ENCODE measurements at regions not wholly inside any gene's neighbourhood (a gene's known extent, or its start where the extent isn't known, plus 50 kb on each side); places are given as distances from the start of the nearest gene placed in this dataset.
"Not testable (repeated sequence)": the region's sequence is repeated elsewhere in the genome, so short reads cannot be mapped to it uniquely, and the experiment has no call there.

DNA sequence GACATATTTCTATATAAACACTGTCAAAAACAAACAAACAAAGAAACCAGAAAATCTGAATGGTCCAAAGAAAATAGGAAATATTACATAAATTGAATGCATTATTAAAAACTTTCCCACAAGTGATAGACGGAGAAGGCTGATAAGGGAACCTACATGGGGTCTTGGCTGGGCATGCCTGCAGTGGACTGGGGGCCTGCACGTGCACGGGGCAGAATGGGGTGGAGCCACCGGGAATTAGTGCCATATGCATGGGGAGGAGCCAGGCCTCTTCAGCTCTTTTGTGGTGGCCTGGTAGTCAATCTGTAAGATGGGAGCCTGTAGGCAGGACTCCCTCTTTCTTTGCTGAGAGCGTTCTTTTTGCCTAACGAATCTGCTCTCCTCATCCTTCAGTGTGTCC is 1031.7 kb upstream of the FBXO33 start:
- no peak for DNase-seq

DNA sequence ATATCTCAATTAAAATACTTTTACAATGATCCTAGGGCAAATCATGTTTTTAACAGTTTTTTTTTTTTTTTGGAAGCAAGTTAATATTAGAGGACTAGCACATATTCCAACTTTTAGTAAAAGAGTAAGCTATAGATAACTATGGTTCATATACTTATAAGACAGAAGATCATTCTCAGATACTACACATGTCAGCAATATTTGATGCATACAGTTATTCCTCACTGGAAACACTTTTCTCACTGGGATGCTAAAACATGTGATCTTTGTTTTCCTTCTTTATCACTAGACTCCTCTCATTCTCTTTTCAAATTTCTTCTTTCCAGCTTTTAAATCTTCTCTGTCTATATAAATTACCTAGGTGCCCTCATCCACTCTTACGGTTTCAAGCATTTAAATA is 1020.4 kb upstream of the FBXO33 start:
- no peak for DNase-seq

DNA sequence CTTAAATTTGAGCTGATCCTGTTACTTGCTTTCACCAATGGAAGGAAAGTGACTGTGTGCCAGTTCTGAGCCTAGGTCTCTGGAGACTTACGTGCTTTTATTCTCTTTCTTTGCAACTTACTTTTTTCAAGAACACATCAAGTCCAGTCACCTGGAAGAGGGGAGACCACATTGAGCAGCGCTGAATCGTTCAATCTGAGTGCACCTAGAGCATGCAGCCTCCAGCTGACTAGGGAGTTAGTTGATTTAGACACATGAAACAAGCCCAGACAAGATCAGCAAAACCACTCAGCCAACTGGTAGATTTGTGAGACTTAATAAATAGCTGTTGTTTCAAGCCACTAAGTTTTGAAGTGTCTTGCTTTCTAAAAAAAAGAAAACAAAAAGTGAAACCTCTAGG is 1014.8 kb upstream of the FBXO33 start:
- DNase-seq = peak; percentile 26

DNA sequence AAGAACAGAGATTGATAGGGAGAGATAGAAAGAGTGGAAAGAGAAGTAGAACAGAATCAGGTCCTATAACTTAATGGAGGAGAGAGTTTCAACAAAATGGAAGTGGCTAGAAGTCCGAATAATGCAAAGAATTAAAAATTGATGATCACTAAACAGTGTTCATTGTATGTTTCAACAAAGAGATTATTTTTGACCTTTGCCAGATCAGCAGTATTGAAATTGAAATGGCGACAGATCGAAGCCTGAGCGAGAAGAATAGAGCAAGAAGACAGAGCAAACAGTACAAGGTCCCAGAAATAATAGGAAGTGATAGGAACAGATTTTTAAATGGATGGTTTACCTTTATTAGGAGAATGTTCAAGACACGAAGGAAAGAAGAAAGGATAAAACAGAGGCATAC is 1012.8 kb upstream of the FBXO33 start:
- no peak for DNase-seq

DNA sequence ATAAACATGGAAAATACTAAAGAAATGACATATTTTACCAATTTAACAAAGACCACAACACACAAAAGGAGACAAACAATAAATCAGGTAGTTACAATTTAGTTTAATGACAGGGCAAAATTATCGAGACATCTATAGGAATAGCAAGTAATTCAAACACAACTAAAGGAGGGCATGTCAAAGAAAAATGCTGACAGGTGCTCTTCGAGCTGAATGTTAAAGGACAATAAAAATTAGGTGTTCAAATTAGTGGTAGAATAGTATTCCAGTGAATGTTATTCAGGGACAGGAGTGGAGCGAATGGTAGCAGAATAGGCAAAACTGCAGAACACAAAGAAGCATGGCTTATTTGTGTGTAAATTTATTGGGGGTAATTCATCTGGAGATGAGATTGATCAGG is 1004.3 kb upstream of the FBXO33 start:
- DNase-seq = no peak

DNA sequence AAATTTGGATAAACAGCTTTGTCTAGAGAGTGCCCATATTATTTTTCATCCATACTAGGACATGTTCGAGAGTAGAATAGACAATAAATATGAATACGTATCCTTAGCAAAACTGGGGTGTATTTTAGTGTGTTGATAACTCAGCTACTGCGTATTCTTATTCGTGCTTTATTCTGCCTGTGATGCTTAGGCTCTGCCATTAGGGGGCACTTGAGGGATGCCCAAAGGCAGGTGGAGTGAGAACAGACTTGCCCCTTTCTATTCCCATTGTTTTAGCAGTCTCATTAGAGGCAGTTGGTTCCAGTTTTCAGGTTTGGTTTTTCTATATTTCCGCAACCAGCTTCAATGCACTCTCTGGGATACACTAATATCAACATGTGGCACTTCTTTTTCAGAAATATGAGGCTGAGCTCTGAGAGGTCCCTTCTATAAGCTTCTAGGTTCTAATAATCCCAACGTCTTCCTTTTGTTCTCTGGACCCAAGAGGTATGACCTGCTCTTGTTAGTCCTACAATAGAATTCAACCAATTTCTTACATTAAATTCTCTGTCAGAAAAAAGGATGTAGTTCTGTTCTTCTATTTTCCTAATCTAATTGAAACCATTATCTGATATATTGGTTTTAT is 985.7 kb upstream of the FBXO33 start:
- DNase-seq = peak; percentile 39

DNA sequence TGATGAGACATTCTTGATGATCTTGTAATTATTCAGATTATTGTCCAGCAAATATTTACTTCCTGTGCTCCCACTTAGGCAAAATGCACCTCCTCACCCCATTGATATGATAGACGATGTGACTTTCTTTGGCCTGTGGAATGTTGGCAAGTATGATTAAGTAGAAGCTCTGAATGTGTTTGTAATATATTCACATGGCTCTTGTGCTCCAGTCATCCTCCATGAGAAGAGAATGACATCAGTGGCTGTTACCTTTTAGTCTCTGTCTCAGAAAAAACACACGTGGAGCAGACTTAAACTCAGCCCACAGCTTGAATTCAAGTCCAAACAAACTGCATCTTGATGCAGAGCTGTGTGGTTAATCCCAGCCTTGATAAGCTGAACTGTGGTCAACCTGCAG is 984.3 kb upstream of the FBXO33 start:
- DNase-seq = no peak

DNA sequence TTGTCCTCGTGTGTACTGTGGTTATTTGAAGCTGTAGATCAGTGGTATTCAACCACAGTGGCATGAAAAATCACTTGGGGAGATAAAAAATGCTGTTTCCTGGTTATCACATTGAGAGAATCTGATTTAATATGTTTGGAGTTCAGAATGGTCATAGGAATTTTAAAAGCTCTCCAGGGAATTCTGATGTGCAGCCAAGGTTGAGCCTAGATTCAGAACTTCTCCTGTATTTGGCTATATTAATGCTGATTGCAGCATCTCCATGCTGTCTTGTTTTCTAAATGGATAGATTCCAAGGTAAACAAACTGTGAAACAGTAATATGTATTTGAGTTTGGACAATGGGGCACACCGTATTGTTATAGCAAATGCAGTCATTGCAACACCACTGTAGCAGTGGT is 982.2 kb upstream of the FBXO33 start:
- peak; percentile 11 for DNase-seq

DNA sequence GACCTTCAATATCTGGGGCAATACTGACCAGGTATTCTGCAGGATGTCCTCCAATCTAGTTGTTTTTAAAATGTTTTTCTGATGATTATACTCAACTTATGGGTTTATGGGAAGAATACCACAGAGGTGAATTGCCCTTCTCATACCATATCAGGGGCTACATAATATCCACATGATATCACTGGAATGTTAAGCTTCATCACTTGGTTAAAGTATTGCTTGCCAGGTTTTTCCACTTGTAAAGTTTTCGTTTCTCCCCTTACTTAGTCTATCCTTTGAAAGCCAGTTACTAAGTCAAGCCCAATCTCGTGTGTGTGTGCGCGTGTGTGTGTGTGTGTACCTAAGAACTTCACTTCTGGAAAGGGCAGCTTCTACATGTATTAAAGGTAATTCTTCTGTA is 980.9 kb upstream of the FBXO33 start:
- DNase-seq = peak; percentile 37

DNA sequence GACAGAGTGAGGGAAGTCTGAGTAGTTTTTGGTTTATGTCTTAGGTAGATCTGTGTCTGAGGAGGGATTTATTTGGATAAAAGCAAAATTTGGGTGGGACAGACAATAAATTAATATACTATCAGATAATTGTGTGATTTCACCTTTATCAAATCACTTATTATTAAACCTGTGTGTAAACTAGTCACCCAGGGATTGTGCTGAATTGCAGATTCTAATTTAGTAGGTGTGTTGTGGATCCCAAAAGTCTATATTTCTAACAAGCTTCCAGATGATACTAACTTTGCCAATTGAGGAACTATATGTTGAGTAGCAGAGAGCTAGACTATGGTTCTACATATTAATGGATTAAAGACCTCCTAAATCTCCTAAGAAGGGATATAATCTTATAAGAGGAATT is 978.5 kb upstream of the FBXO33 start:
- no peak for DNase-seq

DNA sequence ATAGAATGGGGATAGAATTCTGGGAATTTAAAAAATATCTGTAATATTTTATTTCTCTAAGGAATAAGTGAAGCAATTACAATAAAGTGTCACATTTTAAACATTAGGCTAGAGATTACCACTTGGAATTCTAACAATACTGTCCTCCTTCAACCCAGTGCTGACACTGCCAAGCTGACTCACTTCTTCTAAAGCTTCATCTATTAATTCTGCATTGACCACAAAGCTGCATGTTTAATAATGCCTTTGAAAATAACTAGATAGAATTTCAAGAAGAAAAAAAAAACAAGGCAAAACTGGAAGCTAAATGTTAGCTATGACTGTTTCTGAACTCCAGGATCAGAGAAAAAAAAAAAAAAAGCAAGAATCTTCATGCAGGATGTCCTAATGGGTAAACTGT is 970.7 kb upstream of the FBXO33 start:
- peak; percentile 21 for DNase-seq

DNA sequence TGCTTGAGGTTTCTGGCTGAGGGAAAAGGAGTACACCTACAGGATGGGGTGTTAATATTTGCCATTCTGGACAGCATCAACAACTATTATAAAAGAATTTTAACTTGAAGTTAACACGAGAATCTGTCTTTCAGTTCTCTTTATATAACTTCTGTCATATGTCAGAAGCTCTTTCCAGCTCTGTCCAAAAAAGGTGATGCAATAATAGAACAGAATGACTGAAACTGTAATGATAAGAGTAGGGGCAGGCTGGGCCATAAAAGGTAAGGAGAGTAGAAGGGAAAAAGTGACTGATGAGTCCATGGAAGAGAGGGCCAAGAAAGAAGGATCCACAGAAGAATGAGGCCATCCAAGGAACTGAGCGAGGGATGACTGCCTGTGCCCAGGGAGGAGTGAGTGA is 966.7 kb upstream of the FBXO33 start:
- DNase-seq = no peak

DNA sequence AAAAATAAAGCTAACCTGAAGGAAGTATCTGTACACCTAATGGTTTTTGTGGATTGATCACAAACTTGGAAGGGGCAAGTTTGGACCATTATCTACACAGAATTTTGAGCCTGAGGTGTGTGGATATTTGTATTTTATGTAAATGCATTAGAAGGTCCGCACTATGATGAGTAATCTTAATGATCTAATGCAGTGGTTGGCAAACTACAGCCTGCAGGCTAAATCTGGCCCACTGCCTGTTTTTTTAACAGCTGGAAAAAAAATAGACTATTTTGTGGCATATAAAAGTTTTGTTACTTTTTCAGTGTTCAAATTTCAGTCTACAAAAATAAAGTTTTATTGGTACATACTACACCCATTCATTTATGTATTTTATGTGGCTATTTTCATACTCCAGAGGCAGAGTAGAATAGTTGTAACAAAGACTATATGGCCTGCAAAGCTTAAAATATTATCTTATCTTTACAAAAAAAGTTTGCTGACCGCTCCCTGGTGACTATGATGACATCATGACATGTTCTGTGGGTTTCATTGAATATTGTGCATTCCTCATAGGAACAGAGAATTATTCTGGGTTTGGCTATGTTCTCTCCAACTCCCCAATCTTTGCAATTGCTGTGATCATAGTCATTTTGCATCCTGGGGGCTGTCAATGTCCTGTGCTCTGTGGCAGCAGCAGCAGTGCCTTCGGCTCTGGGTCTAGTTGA is 962.6 kb upstream of the FBXO33 start:
- DNase-seq = peak; percentile 14

DNA sequence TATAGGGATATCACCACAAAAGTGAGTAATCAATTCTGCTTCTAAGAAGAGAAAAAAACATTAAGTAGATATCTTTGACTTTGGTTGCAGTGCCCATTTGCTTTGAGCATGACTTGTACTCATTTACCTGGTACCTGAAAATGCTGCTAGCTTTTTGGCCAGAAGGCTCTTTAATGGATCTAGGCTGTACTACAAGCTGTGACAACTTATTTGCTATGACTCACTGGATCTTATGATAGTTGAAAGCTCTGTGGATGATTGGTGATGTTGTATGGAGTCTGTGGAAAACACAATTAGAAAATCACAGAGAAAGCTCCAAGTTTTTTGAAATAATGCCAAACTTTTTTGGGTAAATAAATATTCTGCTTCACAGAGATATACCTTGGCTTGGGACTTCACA is 960.9 kb upstream of the FBXO33 start:
- DNase-seq = no peak

DNA sequence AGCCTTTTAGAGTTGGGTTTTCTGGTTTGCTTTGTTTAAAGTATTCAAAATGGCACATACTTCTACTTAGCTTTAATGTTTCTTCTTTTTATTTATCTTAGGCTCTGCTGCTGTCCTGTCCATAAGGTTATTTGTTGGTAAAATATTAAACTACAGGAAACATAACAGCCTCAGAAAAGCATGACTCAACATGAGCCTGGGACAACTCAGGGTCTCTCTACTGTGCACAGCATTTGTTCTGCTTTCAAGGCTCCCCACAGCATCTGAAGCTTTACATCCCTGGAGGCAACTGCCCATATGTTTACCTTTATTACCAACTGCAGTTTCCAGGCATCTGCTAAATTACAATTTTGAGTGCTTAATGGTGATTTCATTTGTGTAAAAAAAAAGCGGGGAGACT is 954.2 kb upstream of the FBXO33 start:
- DNase-seq = peak; percentile 2

DNA sequence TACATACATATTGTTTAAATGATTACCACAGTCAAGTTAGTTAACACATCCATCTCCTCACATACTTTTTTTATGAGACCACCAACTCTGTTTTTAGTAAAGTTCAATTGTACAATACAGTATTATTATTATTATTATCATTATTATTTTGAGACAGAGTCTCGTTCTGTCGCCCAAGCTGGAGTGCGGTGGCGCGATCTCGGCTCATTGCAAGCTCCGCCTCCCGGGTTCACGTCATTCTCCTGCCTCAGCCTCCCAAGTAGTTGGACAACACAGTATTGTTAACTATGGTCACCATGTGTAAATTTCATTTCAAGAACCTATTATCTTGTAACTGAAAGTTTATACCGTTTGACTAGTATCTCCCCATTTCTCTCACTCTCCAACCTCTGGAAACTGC is 942.0 kb upstream of the FBXO33 start:
- no peak for DNase-seq

DNA sequence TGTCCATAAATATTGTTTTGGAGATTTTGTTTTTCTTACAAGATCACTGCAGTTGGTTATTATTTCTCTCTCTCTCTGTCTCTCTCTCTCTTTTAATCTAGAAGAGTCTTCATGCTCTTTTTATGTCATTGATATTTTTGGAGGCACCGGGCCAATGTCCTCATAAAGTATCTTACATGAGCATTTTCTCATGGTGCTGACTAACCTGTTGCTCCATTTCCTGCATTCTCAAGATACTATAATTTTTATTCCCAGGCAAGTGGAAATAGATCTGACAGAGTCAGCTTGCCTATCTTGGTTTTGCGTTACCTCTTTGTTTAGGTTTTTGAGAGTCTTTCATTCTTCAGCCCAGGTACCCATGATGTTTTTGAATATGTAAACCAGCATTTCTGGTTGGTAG is 938.8 kb upstream of the FBXO33 start:
- no peak for DNase-seq

DNA sequence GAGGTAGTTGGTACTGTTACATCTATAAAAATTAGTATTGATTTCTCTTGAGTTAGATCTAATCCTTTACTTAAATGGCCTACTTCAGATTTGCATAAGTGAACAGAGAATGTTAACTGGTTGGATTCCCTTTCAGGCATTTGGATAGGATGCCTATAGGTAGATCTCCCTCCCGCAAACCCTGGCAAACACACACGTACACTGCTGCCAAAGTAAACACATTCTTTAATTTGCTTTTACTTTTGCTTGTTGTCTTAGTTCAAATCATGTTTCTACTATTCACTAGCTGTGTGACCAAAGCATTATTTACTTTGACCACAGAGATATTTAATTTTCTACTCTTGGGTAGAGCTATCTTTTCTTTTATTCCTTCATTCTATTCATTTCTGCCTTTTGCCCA is 936.1 kb upstream of the FBXO33 start:
- DNase-seq = no peak

DNA sequence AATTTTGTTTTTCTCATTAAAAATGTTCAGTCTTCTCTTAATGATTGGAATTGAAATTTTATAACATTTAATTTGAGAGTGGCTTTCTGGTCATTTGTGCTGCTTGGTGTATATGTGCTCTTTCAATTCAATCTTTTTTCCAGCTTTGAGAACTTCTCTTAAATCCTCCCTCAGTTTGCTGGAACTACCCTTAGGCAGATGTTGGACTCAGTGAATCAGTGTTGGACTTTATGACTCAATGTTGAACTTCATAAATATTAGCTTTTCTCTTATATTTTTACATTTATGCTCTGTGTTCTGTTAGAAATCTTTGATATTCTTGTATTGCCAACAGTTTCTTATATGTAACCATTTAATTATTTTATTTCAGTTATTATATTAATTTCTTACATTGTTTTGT is 935.5 kb upstream of the FBXO33 start:
- no peak for DNase-seq

DNA sequence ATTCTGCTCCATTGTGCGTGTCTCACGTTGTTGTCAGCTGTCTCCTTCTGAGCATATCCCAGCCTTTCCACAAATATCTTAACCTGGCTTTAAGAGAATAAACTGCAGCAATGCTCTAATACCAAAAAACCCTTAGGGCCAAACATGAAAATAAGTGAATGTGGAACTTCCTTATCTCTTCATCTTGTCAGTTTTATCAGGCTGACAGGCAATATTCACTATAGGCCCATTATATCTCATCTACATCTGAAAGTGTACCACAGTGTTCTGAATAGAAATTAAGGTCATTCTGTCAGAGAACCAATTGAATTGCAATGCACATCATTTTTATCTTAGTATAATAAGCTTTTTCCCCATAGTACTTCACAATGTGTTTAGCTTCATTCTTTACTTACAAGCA is 933.1 kb upstream of the FBXO33 start:
- no peak for DNase-seq

DNA sequence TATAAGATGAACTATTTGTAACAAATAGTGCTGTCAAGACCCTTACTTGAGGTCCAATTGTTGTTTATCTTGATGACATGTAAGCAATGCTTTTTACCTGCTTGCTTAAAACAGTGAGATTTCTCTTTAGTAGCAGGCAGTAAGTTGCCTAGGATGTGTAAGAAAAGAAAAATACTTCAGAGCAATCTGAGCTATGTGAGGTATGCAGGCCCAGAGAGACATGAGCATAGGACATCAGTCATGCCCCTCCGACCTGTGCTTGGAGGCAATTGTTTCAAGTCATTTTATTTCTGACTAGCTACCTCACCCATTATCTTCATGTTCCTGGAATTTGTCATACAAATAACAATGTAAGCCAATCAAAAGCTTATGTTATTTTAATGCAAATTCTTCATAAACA is 930.6 kb upstream of the FBXO33 start:
- DNase-seq = peak; percentile 26

DNA sequence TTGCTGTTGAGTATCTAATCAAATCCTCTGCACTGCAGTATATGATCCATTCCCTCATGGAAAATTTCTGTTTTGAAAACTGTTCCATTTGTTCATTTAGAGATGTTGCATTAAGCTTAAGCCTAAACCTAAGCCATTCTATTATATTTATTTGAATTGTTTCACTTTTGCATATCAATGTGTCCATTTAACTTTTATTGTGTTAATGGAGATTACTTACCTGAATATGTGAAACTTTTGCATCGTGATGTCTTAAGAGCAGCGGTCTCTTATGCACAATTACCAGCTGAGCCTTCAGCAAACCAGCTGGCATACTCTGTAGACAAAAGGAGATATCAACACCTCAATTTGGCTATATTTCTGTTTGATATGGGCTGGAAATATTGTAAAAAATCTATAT is 922.5 kb upstream of the FBXO33 start:
- no peak for DNase-seq

DNA sequence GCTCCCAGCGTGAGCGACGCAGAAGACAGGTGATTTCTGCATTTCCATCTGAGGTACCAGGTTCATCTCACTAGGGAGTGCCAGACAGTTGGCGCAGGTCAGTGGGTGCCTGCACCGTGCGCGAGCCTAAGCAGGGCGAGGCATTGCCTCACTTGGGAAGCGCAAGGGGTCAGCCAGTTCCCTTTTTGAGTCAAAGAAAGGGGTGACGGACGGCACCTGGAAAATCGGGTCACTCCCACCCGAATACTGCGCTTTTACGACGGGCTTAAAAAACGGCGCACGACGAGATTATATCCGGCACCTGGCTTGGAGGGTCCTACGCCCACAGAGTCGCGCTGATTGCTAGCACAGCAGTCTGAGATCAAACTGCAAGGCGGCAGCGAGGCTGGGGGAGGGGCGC is 915.9 kb upstream of the FBXO33 start:
- not testable (repeated sequence) for DNase-seq

DNA sequence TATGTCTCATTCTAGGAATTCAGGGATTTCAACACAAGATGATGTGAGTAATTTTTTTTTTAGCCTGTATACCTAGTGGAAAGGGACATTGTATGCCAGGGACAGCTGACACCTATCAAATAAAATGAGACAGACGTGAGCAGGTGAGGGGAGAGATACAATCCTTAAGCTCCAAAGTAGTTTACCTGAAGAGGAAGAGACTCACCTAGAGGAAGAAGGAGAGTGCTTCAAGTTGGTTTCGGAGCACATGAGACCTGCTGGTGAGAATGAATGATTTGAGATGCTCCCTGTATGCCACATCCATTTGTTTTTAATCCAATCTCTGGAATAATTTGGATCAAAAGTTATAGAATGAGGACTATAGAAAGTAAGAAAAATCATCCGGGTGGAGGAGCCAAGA is 915.4 kb upstream of the FBXO33 start:
- no peak for DNase-seq

DNA sequence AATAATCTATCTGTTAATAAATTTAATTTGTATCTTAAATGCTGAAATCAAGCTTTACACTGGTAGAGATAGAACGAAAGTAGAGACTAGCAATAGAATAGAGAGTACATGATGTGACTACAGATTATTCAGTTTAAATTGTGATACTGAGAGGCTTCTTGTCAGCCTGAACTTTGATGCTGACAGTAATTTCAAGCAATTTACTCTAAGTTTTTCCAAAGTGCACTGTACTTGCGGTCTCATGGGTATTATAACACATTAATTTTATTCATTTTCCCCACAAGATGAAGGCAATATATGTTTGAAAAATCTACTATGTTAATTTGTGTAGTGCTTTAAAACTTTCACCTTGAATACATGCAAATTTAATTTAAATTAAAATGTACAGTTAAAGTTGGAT is 914.0 kb upstream of the FBXO33 start:
- no peak for DNase-seq

Data from kidney glomerular epithelial cell (primary cell).